SJCRH30 (cell line): ENCODE measurements at regions not wholly inside any gene's neighbourhood (a gene's known extent, or its start where the extent isn't known, plus 50 kb on each side); places are given as distances from the start of the nearest gene placed in this dataset.
"Not testable (repeated sequence)": the region's sequence is repeated elsewhere in the genome, so short reads cannot be mapped to it uniquely, and the experiment has no call there.

Experiments used
- DNase-seq, 2 experiments: peaks; one replicate each; pipeline ENCODE4 v3.0.0-alpha.2; 2015 to 2020
- H3K27ac ChIP-seq: fragments of 250-450 bp; sonication (Bioruptor Pico); 2 replicates; pipeline ENCODE4 v1.5.1; 2020; ENCODE audit warnings: mild to moderate bottlenecking, moderate library complexity
- H3K27me3 ChIP-seq: fragments of 250-450 bp; sonication (Bioruptor Pico); 2 replicates; pipeline ENCODE4 v1.5.1; 2020; ENCODE audit warnings: mild to moderate bottlenecking, moderate library complexity
- H3K36me3 ChIP-seq: fragments of 250-450 bp; sonication (Bioruptor Pico); 2 replicates; pipeline ENCODE4 v1.5.1; 2020; ENCODE audit warnings: mild to moderate bottlenecking, moderate library complexity
- H3K4me1 ChIP-seq: fragments of 250-450 bp; sonication (Bioruptor Pico); 2 replicates; pipeline ENCODE4 v1.5.1; 2020; ENCODE audit warnings: mild to moderate bottlenecking, moderate library complexity
- H3K4me3 ChIP-seq: fragments of 250-450 bp; sonication (Bioruptor Pico); 2 replicates; pipeline ENCODE4 v1.5.1; 2020; ENCODE audit warnings: mild to moderate bottlenecking, moderate library complexity
- H3K9me3 ChIP-seq: fragments of 250-450 bp; sonication (Bioruptor Pico); replicated peaks from 2 replicates; pipeline ENCODE4 v1.5.1; 2020; ENCODE audit warnings: mild to moderate bottlenecking, moderate library complexity

DNA sequence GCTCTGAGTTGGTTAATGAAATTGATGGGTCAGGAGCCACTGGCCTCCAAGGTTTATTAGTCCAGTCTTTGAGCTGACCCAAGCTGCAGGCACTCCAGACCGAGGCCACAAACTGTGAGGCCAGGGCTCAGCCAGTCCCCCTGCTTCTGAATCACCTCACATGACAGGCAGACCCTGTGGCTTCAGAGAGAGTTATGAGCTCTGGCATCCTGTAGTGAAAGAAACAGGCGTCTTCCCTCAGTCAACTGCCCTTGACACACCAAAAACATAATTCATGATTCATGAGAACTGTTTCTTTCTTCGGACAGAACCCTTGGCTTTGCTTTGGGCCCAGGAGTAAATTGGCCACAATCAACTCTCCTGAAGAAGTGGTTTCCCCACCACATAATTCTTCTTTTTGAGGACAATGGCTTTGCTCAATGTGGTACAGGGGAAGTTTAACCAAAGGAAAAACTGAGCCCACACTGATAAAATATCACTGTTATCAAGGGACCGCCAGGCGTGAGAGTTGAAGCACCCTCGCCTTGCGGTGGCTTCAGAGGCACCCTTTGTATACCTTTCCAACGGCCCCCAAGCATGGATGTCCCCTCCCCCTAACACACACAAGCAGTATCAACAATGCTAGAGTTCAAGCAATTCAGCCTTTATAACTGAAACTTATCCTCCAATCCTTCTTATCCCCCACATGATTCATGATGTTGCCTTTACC is 226.9 kb downstream of the CYRIA start:
- Histone ChIP-seq H3K36me3 (no peaks in the 10 kb centered on the region), H3K27me3 (no peaks in the 10 kb centered on the region), H3K4me3 (no peak overlapping the region), H3K27ac (no peak overlapping the region), H3K4me1 (peaks cover 17% of the 10 kb centered on the region), H3K9me3 (no peaks in the 10 kb centered on the region)
- no peak for DNase-seq

DNA sequence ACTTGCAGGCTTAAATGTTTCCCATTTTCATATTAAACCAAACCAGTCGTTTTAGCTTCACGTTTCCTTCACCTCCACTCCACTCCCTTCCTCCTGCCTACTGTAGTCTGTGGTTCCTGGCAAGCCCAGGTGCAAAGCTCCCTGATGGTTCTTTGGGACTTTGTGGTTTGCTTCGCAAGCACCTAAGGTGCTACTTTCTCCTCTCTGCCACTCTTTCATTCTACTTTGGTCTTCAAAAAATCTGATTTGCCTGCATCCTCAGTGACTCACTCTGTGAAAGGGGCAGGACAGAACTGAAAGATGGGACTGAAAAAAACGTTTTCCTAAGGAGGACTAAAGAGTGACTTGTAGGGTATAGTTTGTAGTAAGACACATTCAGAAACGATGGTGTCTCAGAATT is 228.4 kb downstream of the CYRIA start:
- DNase-seq: no peak
- Histone ChIP-seq H3K27me3 (no peaks in the 10 kb centered on the region), H3K9me3 (no peaks in the 10 kb centered on the region), H3K4me3 (no peak overlapping the region), H3K36me3 (no peaks in the 10 kb centered on the region), H3K27ac (no peak overlapping the region), H3K4me1 (peaks cover 26% of the 10 kb centered on the region)

DNA sequence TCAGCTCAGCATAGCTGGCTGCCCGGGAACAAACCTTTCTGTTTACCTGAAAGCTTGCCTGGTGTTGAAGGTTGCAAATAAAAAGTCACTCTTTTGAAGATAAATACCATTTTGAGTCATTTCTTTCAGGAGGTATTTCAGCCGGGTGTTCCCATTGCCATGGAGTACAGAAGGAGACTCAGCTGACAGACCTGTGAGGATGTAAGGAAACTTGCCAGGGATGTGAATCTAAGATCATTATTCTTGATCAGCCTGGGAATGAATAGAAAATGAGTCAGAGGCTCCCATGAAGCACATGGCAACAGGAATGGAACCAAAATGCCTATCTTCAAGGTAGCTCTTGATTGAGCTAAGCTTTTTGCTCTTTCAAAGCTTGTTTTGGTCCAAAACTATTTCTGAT is 231.2 kb downstream of the CYRIA start:
- DNase-seq: no peak
- H3K36me3 ChIP-seq: no peaks in the 10 kb centered on the region
- H3K27ac ChIP-seq: no peak overlapping the region
- H3K9me3 ChIP-seq: no peaks in the 10 kb centered on the region
- H3K27me3 ChIP-seq: no peaks in the 10 kb centered on the region
- peaks cover 26% of the 10 kb centered on the region for H3K4me1 ChIP-seq
- no peak overlapping the region for H3K4me3 ChIP-seq

DNA sequence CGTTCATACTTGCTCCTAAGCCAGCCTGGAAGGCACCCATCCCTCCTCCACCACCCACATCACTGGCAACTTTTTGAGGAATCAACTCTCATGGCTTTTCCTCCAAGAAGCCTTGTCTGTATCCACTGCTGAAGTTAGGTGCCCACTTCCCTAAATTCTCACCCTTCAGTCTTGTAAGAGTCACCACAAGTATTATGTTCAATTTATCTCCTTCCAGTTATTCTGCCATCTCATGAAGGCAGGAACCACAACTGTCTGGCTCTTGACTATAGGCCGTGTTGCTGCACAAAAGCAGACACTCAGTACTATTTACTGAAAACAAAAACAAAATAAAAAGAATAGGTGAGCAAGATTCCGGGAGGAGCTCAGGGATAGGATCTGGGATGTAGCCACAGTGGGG is 234.8 kb downstream of the CYRIA start:
- Histone ChIP-seq H3K27ac (no peak overlapping the region), H3K4me1 (peaks cover 26% of the 10 kb centered on the region), H3K9me3 (no peaks in the 10 kb centered on the region), H3K4me3 (no peak overlapping the region), H3K36me3 (no peaks in the 10 kb centered on the region), H3K27me3 (no peaks in the 10 kb centered on the region)
- no peak for DNase-seq

DNA sequence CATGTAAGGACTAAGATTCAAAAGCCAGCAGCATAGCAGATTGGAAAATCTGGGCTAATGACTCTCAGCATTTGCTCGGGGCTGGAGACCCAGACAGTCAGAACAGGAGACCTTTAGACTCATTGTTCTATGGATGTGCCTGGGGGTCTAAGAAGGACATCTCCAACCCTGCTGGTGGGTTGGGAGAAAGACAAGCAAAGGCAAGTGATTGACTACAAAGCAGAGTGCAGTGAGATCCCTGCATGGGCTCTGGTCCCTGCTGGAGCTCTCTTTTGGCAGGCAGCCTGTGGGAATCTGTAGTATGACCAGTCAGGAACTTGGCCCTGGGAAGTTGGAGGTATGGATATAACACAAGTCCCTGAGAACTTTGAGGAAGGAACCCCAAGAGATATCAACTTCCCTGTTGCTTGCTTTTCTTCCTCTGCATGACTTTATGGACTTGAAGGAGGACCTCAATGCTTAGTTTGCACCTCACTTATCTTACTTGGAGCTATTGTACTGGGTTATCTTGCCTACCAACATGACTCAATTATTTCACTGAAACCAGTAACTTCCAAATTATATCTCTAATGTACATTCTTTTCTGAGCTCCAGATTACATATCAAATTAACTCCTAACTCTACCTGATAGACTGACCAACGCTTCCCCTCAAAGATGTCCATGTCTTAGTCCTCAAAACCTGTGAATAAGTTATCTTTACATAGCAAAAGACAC is 236.0 kb downstream of the CYRIA start:
- peaks cover 18% of the 10 kb centered on the region for H3K4me1 ChIP-seq
- no peaks in the 10 kb centered on the region for H3K36me3 ChIP-seq
- no peak for DNase-seq
- no peaks in the 10 kb centered on the region for H3K9me3 ChIP-seq
- H3K27ac ChIP-seq: no peak overlapping the region
- no peak overlapping the region for H3K4me3 ChIP-seq
- H3K27me3 ChIP-seq: no peaks in the 10 kb centered on the region

DNA sequence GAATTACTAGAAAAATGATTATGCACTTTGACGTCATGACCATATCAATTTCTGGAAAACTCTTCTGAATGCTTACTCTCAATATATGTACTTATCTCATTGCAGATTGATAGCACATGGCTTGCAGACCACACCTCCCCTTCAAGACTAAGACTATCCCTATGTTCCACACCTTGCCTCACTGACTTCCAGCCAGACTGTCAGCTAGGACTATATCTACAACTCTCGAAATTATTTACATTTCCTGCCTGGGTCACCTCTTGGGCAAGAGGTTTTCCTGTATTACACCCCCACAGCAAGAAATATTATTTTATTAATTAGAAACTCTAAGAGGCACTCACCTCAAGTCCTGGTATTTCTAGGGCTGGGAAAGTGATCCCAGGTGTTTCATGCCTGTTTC is 236.6 kb downstream of the CYRIA start:
- no peaks in the 10 kb centered on the region for H3K36me3 ChIP-seq
- no peaks in the 10 kb centered on the region for H3K27me3 ChIP-seq
- peaks cover 12% of the 10 kb centered on the region for H3K4me1 ChIP-seq
- no peak overlapping the region for H3K27ac ChIP-seq
- H3K9me3 ChIP-seq: no peaks in the 10 kb centered on the region
- DNase-seq: no peak
- no peak overlapping the region for H3K4me3 ChIP-seq

DNA sequence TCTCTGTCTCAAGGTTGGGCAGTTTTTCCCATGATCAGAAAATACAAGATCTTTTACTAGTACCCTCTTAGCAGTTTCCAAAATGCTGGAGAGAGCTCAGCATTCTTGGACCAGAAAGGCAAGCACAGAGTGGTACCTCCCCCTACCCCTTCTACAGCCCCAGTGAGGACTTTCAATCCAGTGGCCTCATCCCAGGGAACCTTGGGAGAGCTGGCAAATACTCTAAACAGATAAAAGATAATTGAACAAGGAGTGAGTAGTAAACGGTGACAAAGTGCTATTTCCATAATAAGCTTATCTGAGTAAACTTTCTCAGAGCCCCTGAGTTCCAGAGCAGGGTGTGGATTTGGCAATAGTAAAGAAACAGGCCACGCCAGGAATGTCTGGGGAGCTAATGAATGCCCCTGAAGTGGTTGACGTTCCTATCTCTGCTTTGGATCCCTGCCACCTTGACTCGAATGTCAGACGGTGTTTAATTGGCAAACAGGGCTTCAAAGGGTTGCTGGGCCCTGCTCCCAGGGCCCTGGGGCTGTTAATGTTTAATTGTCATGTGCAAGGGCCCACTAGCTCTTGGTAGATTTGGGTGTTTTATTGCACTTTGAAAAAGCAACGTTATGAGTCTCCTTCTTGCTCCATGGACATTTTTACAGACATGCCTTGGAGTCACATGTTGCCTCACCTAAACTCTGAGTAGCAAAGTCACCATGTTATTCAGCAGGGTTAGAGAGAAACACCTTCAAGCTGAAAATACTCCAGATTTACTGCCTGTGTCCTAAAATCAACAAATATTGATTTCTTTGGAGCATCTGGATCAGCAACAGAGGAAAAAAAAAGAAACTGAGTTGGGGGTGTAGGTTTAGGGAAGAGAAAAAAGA is 239.9 kb downstream of the CYRIA start:
- Histone ChIP-seq H3K4me1 (no peaks in the 10 kb centered on the region; the same call in 1 of the 2 replicates), H3K36me3 (no peaks in the 10 kb centered on the region), H3K4me3 (no peak overlapping the region), H3K27me3 (no peaks in the 10 kb centered on the region), H3K27ac (no peak overlapping the region), H3K9me3 (no peaks in the 10 kb centered on the region)
- DNase-seq: peak; percentile 39 to 51

DNA sequence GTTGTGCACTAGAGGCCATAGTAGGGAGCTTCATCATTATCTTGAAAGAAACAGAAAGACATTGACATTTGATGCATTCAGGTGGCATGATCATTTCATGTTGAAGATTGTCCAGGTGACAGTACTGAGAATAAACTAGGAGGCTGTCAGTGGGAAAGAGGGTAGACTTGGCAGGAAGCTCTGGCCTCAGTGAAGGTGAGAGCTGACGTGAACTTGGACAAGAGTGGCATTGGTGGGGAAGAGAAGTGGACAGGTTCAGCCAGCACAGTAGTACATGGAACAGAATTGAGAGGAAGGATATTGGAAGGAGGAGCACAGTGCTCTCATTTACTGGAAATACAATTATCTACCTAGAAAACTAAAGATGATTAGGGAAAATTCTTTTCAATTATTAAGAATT is 245.2 kb downstream of the CYRIA start:
- Histone ChIP-seq H3K27me3 (no peaks in the 10 kb centered on the region; the same call in 1 of the 2 replicates), H3K36me3 (no peaks in the 10 kb centered on the region), H3K27ac (no peak overlapping the region), H3K9me3 (no peaks in the 10 kb centered on the region), H3K4me1 (no peaks in the 10 kb centered on the region; the same call in 1 of the 2 replicates), H3K4me3 (no peak overlapping the region)
- DNase-seq: no peak

DNA sequence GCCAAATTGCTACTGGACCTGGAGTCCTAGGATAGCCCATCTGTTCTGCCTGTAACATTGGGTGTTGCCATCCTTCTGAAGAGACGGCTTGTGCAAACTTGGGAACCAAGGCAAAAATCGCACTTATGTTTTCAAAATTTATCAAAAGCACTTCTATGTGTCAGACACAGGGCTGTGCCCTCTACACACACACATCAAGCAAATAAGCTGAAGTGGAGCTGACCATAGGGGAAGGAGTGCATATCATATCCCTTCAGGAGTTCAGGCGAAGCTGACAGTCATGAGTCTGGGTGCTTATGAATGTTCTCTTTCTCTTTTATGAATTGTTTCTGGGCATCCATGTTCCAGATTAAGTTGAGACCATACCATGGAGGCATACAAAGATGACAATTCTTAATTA is 247.9 kb downstream of the CYRIA start:
- Histone ChIP-seq H3K4me3 (no peak overlapping the region), H3K27me3 (no peaks in the 10 kb centered on the region; the same call in 1 of the 2 replicates), H3K27ac (no peak overlapping the region), H3K9me3 (no peaks in the 10 kb centered on the region), H3K36me3 (no peaks in the 10 kb centered on the region), H3K4me1 (no peaks in the 10 kb centered on the region)
- DNase-seq: no peak

DNA sequence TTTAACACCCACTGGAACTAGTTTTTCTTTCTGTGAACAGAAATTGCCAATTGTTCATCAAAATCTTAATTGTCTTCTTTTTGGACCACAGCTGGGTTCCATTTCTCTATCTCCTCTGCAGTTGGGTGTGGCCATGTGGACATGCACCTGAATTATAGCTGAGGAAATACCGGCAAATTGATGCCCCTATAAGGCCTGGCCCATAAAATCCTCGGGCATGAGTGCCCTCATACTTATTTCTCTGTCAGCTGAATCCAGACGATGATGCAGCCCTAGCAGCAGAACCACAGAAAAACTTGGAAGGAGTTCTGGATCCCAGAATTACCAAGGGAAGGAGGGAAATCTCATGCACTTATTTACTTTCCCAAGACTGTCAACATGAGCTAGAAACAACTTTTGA is 249.0 kb downstream of the CYRIA start:
- no peaks in the 10 kb centered on the region; the same call in 1 of the 2 replicates for H3K27me3 ChIP-seq
- H3K4me3 ChIP-seq: no peak overlapping the region
- H3K36me3 ChIP-seq: no peaks in the 10 kb centered on the region
- no peak for DNase-seq
- H3K4me1 ChIP-seq: no peaks in the 10 kb centered on the region
- no peaks in the 10 kb centered on the region for H3K9me3 ChIP-seq
- H3K27ac ChIP-seq: no peak overlapping the region

DNA sequence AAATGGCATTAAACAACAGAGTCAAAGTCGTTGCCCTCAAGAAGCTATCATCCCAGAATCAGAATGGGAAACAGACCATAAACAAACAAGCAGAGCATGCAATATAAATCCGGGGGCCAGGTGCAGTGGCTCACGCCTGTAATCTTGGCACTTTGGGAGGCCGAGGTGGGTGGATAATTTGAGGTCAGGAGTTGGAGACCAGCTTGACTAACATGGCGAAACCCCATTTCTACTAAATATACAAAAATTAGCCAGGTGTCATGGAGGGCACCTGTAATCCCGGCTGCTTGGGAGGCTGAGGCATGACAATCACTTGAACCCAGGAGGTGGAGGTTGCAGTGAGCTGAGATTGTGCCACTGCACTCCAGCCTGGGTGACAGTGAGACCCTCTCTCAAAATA is 249.8 kb downstream of the CYRIA start:
- not testable (repeated sequence) for H3K4me3 ChIP-seq, H3K27ac ChIP-seq, H3K27me3 ChIP-seq, H3K4me1 ChIP-seq, H3K36me3 ChIP-seq, H3K9me3 ChIP-seq, DNase-seq

DNA sequence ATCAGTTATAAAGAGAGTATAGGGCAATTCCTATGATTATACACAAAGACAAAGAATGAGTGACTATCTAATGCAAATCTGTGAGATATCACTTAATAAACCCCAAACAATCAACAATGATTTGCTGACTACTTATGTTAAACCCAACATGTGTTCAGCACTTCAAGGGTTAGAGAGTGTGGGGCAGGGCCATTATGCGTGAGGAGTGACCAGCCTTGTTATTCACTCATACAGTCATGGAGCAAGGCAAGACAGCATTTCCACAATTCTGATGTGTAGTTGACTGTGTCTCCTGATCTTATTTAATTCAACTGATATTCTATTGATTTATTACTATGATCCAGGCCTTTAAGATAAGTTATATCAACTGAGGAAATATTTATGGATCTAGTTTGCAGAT is 251.7 kb downstream of the CYRIA start:
- Histone ChIP-seq H3K4me1 (peaks cover 4% of the 10 kb centered on the region; the same call in 1 of the 2 replicates), H3K36me3 (no peaks in the 10 kb centered on the region), H3K4me3 (no peak overlapping the region), H3K9me3 (no peaks in the 10 kb centered on the region), H3K27me3 (no peaks in the 10 kb centered on the region; the same call in 1 of the 2 replicates), H3K27ac (no peak overlapping the region)
- no peak for DNase-seq

DNA sequence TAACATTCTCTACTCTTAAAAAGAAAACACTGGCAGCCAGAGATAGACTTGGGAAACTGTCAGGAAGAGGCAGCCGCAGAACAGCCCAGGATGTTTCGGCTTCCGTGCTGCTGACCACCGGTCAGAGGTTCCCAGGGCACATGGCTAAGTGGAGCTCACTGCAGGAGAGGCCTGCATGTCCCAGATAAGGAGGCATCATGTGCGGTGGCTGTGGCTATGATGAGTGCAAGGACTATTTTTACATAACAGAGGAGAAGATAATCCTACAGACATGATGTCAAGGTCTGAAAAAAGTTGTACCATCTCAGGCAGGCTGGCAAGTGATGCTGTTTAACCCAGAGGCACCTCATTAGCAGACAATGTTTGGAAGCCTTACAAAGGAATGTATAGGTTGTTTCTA is 252.3 kb downstream of the CYRIA start:
- peaks cover 10% of the 10 kb centered on the region for H3K4me1 ChIP-seq
- H3K27me3 ChIP-seq: no peaks in the 10 kb centered on the region; the same call in 1 of the 2 replicates
- H3K9me3 ChIP-seq: no peaks in the 10 kb centered on the region
- no peak overlapping the region for H3K4me3 ChIP-seq
- DNase-seq: no peak
- no peak overlapping the region for H3K27ac ChIP-seq
- H3K36me3 ChIP-seq: no peaks in the 10 kb centered on the region

DNA sequence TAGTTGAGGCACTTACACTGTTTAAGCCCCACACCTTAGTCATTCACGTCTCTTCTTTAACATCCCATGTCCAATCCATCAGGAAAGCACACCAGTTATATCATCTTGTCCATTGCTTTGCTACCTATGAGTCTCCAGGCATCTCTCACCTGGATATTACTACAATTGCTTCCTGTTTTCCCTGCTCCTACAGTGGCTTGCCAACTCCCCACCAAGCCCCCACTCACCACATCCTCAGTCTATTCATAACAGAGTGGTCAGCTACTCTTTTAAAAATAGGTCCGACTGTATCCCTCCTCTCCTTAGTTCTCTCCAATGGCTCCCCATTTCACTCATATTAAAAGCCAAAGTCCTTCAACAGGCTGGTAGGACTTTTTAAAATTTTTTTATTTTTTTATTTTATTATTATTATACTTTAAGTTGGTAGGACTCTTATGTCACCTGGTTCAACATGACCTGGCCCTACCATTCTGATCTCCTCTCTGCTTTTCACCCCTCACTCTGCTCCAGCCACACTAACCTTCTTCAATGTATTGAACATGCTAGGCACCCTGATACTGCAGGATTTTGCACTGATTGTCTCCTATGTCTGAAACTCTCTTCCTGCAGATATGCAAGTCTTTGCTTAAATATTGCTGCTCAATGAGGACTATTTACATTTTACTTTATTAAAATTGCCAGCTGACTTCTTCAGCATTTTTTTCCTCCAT is 253.2 kb downstream of the CYRIA start:
- no peak for DNase-seq
- Histone ChIP-seq H3K36me3 (no peaks in the 10 kb centered on the region), H3K9me3 (no peaks in the 10 kb centered on the region), H3K27ac (no peak overlapping the region), H3K4me1 (peaks cover 16% of the 10 kb centered on the region), H3K4me3 (no peak overlapping the region), H3K27me3 (no peaks in the 10 kb centered on the region; the same call in 1 of the 2 replicates)
